Keratinocyte (primary cell): ENCODE measurements at regions not wholly inside any gene's neighbourhood (a gene's known extent, or its start where the extent isn't known, plus 50 kb on each side); places are given as distances from the start of the nearest gene placed in this dataset.

Experiments used
- EZH2 ChIP-seq: IDR thresholded peaks from one replicate; pipeline ENCODE4 v1.6.1; 2012; ENCODE audit warnings: inconsistent platforms, mild to moderate bottlenecking, low read length, moderate library complexity
- TF ChIP-seq, protein P1 (sequence below), 3 experiments: IDR thresholded peaks in 1 of 3; conservative IDR thresholded peaks in 1 of 3; optimal IDR thresholded peaks in 1 of 3; 2 replicates in 2 of 3; 3 replicates in 1 of 3; pipeline versions ENCODE3 to v1.5.1; 2011; ENCODE audit warnings: low read length in 3 of 3, mild to moderate bottlenecking in 3 of 3, moderate library complexity in 2 of 3, control low read depth in 1 of 3, inconsistent platforms in 1 of 3; ENCODE audit not compliant: insufficient read depth in 2 of 3; ENCODE audit errors: extremely low read depth in 1 of 3

DNA sequence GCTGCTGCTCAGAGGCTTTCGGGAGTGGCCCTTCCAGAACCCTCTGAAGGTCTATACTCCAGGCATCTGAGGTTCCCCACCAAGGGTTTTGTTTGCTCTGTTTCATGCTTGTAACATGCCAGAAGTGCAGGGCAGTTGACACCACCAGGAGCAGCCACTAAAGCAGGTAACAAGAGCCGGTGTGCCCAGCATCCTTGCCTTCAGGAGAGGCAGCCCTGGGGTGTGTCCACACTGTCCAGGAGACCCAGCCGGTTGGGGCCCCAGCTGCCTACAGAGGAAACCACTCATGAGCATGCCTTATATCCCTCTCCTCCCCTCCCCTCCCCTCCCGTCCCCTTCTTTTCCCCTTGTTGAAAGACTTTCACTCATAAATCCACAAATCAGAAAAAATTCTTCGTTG lies 93.1 kb downstream of the CD8B2 start:
- TF ChIP-seq, protein P1, sequence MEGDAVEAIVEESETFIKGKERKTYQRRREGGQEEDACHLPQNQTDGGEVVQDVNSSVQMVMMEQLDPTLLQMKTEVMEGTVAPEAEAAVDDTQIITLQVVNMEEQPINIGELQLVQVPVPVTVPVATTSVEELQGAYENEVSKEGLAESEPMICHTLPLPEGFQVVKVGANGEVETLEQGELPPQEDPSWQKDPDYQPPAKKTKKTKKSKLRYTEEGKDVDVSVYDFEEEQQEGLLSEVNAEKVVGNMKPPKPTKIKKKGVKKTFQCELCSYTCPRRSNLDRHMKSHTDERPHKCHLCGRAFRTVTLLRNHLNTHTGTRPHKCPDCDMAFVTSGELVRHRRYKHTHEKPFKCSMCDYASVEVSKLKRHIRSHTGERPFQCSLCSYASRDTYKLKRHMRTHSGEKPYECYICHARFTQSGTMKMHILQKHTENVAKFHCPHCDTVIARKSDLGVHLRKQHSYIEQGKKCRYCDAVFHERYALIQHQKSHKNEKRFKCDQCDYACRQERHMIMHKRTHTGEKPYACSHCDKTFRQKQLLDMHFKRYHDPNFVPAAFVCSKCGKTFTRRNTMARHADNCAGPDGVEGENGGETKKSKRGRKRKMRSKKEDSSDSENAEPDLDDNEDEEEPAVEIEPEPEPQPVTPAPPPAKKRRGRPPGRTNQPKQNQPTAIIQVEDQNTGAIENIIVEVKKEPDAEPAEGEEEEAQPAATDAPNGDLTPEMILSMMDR (optimal IDR thresholded peaks at IDR 0.05 in 1 of 3, IDR thresholded peaks at IDR 0.05 in 1 of 3, conservative IDR thresholded peaks at IDR 0.05 in 1 of 3; ENCODE audit: extremely low read depth in 1 of 3, insufficient read depth in 2 of 3, low read length in 3 of 3): no peak
- TF ChIP-seq EZH2: no peak
